Ishikawa (cell line): ENCODE measurements at regions not wholly inside any gene's neighbourhood (a gene's known extent, or its start where the extent isn't known, plus 50 kb on each side); places are given as distances from the start of the nearest gene placed in this dataset.

ENCODE experiments used
- CEBPB ChIP-seq: IDR thresholded peaks from 2 replicates; pipeline ENCODE4 v1.6.1; 2012
- CREB1 ChIP-seq: IDR thresholded peaks from 2 replicates; pipeline ENCODE4 v1.6.1; 2012; ENCODE audit warnings: low read depth
- EGR1 ChIP-seq: IDR thresholded peaks from 2 replicates; pipeline ENCODE4 v1.6.1; 2012
- EP300 ChIP-seq: IDR thresholded peaks from 2 replicates; pipeline ENCODE4 v1.6.1; 2012; ENCODE audit warnings: borderline replicate concordance
- FOXM1 ChIP-seq: IDR thresholded peaks from 2 replicates; pipeline ENCODE4 v1.6.1; 2012; ENCODE audit warnings: low read depth, borderline replicate concordance
- MAX ChIP-seq: IDR thresholded peaks from 2 replicates; pipeline ENCODE4 v1.6.1; 2012
- NFIC ChIP-seq: IDR thresholded peaks from 2 replicates; pipeline ENCODE4 v1.6.1; 2012
- RAD21 ChIP-seq: IDR thresholded peaks from 2 replicates; pipeline ENCODE4 v1.6.1; 2012; ENCODE audit warnings: low read depth
- REST ChIP-seq: IDR thresholded peaks from 2 replicates; pipeline ENCODE4 v1.6.1; 2012; ENCODE audit warnings: low read depth, mild to moderate bottlenecking
- TAF1 ChIP-seq: IDR thresholded peaks from 2 replicates; pipeline ENCODE4 v1.6.1; 2012; ENCODE audit warnings: low read depth, mild to moderate bottlenecking
- TEAD4 ChIP-seq: IDR thresholded peaks from 2 replicates; pipeline ENCODE4 v1.6.1; 2012
- YY1 ChIP-seq: IDR thresholded peaks from 2 replicates; pipeline ENCODE4 v1.6.1; 2012; ENCODE audit warnings: low read depth
- ZBTB7A ChIP-seq: IDR thresholded peaks from 2 replicates; pipeline ENCODE4 v1.6.1; 2012; ENCODE audit warnings: low read depth

- TF ChIP-seq RAD21, result no peak
- TF ChIP-seq FOXM1, result no peak
- no peak for TF ChIP-seq CEBPB
- no peak for TF ChIP-seq TAF1
- TF ChIP-seq REST, result no peak
- TF ChIP-seq YY1, result no peak
- no peak for TF ChIP-seq ZBTB7A
- no peak for TF ChIP-seq TEAD4
- TF ChIP-seq EP300, result no peak
- no peak for TF ChIP-seq NFIC
- TF ChIP-seq MAX, result no peak
- no peak for TF ChIP-seq CREB1
- TF ChIP-seq EGR1, result no peak
Observed at GRCh38 chr13:84129966-84130365, 247.7 kb upstream of the SLITRK1 start.
